HG03159 (cell line): ENCODE measurements at regions not wholly inside any gene's neighbourhood (a gene's known extent, or its start where the extent isn't known, plus 50 kb on each side); places are given as distances from the start of the nearest gene placed in this dataset.
"Not testable (repeated sequence)": the region's sequence is repeated elsewhere in the genome, so short reads cannot be mapped to it uniquely, and the experiment has no call there.

Source experiments
- ATAC-seq: cut with Tn5 transposase; IDR thresholded peaks from one replicate; pipeline ENCODE4 v1.9.1; 2021; ENCODE audit warnings: mild to moderate bottlenecking, moderate library complexity; ENCODE audit not compliant: unreplicated experiment

DNA sequence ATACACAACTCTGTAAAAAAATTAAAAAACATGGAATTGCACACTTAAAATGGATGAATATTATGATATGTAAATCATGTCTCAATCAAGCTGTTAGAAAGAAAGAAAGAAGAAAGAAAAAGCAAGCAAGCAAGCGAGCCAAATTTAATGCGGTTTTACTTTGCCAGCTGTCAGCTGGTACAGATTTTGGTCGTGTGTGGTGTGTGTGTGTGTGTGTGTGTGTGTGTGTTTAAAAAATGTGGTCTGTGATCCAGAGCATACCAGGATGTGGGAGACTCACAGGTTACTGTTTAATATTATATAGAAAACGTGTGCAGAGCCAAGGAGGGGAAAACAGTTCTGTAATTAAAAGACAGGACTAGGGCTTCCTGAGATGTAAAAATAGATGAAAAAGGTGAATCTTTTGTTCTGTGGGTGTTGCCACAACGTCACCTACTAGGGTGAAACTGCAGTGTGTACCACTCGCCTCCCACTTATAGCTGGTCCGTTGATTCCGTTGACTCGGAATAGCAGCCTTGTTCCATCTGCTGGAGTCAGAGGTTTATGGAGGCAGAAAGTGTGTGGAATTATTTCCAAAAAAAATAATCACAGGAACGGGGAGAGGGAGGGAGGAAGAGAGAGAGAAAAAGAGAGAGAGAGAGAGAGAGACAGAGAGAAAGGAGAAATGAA lies 197.7 kb downstream of the BCAS1 start:
- no peak for ATAC-seq

DNA sequence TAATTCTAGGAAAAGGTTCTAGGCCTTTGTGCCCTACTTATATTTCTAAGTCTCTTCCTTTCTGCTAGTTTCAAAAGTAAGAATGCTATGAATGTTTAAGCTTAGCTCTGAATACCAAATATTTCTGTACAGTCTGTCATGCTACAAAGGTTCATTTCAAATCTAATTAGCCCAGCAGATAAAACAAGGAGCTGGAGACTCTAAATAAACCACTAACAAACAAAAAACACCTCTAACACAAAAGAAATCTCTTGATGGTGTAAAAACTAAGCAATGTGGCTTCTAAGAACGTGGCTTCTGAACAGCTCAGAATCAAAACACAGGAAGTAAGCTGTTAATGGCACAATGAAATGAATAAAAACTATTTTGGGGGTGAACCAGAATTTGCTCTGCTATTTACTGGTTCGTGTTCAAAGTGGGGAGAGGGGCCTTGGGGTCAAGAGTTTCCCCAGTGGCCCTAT lies 198.3 kb downstream of the BCAS1 start:
- ATAC-seq, result no peak

DNA sequence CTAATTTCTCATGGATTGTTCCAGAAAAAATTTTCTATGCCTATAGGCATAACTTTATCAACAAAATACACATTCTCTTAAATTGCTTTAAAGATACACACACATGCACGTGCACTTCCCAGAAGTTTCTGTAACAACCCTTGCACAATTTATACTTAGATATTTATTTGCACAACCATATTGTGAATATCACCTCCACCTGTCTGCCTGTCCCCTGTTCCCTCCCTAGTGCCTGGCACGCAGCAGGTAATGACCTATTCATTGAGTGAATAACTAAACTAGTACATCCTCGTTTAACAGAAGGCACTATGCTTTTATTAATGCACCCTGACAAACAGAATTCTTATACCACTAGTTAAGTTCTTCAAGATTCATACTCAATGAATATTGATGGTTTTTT lies 198.9 kb downstream of the BCAS1 start:
- ATAC-seq, result no peak

DNA sequence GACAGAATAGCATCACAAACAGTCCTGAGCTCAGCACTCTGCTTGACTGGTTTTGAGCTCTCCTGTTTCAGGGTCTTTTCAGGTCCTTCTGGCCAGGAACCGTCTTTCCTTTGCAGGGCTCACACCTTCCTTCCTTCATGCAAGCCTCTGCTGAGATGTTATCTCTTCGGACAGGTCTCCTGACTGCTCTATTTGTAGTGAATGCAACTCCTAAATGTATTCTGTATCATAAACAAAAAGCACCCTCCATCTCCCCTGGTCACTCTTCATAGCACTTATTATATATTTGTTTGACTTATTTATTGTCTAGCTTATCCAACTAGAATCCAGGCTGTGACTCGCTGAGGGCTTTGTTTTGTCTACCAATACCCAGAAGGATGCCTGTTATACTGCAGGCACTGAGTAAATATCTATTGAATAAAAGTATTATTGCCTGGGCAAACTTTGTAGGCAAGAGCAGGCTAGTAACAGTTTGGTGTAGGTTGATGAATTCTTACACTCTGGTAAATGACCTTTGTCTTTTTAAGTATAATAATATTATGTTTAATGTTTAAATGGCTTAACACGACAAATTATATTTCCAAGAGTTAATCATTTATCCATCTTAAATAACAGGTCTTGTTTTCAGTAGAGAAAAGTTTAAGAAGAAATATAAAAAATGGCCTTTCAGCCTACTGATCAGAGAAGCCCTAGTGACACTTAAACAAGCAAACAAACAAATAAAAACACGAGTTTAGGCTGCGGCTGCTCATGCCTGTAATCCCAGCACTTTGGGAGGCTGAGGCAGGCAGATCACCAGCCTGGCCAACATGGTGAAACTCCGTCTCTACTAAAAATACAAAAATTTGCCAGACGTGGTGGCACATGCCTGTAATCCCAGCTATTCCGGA lies 199.7 kb downstream of the BCAS1 start:
- ATAC-seq, result no peak

DNA sequence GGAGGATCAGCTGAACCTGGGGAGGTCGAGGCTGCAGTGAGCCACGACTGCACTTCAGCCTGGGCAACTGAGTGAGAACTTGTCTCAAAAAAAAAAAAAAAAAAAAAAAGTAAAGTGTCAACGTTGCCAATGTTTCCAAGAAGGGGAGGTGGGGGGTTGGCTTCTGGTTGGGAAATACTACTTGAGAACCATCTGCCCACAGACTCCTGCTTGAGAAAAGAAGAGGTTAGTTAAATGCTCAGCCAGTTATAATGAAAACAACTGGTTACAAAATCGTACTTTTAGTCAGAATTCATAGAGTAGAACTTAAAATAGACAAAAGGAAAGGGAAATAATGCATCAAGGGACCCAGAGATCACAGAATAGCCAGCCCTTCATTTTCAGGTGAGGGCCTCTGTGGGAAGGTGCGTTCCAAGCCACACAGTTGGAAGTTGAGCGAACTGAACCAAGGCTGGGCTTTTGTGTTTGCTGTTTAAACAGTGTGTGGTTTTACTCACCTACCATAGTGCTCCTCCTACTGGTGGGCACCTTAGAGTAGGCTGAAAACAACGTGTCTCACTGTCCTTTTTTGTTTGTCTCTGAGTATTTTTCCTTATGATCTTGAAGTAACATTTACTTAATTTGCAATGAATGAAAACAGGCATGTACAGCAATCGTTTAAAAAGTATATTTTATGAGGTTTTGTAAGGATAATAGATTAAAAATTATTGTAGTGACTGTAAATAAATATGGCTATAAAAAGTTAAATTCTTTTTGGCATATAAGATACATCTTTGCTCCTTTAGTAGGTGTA lies 200.7 kb downstream of the BCAS1 start:
- ATAC-seq, result peak; percentile 54

DNA sequence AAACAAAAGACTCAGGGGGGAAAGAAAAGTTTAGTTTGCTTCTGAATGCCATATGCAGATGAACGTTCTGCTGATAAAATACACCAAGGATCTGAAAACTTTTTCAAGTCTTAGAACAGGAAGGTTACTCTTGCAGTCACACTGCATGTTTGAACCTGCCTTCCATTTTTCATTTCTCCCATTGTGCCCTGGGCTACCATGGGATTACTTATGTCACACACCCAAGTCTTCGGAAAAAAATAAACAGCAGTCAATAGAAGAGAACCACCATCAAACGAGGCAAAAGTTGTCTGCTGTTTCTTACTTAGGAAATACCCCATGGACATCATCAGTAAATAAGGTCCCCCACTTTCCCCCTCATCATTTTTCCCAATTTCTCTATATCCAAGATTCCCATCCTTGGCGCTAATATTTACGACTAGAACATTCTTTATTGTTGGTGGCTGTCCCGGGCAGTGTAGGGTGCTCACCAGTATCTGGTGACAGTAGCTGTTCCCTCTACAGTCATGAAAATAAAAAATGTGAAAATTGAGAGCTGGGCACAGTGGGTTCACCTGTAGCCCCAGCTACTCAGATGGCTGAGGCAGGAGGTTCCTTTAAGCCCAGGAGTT lies 202.5 kb downstream of the BCAS1 start:
- ATAC-seq, result no peak

DNA sequence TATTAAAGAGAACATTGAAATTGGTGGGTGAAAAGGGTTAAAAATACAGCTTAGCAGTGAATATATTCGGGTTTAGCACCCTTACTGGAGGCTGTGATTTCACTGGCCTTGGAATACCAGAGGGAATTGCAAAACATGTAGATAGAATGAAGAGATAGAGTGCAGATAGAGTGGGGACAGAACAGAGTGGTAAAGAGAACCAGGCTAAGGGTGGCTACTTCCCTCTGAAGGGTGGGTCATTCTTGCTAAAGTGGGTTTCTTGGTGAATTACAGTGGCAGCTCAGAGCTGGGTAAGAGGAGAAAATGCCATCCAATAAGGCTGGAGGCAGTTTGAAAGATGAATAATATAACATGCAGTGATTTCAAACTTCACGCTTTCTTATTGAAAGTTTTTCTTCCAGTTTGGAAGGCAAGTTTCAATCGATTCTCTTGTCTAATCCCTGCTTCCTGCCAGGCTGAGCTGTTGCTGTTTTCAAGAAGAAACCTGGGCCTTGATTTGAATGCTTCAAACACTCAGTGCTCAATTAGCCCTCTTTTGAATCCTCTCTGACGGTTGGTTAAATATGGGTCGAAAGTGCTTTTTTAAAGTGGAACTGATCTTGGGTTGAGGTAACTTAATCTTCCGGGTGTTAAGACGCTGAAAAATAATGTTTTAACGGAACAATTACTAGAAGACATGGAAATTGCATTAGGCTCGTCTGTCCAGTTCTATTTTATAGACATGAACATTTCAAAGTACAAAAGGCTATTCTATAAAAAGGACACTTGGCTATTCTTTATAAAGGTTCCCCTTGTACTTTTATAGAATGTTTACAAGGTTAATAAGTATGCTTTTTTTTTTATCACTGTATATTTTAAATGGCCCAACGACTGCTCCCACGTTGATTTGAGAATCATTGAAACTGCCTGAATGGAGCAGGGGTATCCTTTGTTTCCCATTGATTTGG lies 203.3 kb downstream of the BCAS1 start:
- ATAC-seq, result peak; percentile 49

DNA sequence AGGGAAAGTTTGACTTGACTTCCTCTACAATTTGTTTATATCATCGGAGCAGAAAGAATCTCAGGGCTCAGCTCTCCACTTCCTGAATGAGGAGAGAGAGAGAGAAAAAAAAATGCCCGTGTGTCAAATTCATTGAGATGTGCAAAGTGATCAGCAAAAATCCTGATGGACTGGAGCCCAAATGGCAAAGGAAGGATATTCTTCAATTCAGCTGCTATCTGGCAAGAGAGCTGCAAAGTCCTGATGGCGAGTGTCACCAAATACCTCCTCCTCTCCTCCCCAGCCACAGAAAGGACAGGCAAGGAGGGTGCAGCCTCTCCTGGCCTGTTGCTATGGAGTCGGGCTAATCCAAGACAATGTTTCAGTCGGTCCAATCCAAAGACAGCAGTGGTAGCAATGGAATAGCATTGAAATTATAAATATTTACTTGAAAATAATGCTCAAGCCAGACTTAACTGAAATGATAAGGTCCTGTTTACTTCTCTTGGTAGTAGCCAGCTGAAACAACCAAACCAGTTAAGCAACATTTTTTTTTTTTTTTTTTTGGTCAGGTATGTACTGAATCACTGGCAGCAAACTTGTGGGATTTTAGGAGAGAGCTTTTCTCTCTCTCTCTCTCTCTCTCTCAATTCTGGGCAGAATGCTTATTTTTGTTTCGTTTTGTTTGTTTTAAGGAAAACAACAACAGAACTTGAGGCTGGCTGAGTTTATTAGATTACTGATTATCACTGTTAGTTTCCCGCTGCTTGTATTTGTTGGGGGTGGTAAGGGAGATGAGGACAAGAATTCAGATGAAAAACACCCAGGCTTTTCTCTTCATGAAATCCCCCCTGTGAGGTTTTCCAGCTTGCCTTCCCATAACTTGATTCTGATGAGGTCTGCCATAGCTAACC lies 204.2 kb downstream of the BCAS1 start:
- no peak for ATAC-seq

DNA sequence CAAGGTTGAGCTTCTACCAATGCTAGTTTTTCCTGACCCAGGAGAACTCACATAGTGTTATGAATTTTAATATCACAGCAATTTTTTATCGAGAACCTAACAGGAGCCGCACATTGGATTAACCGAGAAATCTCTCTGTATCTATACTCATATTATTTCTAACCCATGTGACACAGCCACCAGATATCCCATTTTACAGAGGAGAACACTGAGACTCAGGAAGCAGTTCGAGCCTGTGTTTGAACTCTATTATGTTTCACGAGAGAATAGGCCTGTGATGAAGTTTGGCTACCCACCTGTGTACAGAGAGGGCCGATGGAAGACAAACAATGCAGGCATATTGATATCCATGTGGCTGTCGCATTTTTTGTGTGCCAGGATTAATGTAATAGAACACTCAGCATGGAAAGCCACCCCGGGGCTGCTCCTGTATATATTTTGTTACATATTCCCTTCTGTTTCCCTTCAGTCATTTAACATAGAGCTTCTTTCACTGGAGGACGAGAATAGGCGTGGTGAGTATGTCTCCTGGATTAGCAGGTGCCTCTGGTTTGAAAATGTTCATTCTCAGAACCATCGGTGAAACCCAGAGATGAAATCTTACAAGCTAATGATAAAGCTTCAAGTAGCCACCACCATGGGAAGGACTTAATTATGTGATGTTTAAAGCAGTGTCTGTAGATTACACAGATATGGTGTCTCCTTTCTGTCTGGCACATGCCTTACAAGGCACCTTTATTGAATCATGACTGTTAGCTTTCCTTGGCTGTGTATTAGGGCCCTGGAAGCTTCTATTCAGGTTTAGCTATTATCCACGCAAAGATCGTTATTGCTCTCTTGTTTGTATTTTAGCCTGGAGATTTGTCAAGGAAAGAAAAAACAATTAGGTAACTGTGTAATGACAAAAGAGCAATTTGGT lies 205.4 kb downstream of the BCAS1 start:
- not testable (repeated sequence) for ATAC-seq

DNA sequence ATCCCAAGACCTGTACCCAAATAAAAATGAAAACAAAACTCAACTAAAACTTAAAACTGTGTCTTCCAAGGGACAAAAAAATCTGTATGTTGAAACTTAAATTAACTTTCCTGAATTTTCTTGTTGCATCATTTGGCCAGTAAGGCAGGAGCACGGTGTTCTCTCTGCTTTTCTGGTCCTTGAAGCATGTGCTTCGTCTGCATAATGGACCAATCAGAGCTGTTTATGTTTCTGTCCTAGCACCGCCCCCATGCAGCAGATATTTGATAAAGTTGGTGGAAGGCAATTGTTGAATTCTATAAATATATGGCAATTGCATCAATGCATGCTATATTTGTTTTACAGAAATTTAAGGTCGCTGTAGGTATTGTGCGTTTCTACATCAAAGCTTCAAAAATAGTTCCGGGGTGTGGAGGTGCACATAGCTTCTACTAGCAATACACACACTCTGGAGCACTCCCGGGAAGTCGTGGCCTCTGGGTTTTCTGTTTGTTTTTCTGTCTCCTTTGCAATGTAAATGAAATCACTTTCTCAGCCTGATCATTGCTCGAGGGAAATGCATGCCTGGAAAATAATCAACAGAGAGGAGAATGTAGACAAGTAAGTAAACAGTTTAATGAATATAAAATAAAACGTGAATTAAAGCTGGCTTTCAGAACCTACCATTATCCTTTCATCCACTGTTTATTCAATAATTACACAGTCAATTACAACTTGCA lies 206.3 kb downstream of the BCAS1 start:
- ATAC-seq, result not testable (repeated sequence)

DNA sequence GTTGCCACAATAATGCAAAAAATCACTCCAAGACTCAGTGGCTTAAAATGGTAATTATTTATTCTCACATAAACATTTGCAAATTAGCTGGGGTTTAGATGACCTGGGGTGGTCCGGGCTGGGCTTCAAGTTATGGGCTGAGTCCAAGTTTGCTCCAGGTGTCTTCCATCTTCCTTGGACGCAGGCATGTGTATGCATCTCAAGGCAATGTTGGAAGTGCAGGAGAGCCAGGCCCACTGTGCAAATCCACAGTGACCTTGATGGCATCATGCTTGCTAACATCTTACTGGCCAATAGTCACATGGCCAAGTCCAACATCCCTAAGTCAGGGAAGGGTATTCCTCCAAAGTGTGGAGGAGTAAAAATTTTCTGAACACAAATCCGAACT lies 206.9 kb downstream of the BCAS1 start:
- ATAC-seq, result not testable (repeated sequence)

DNA sequence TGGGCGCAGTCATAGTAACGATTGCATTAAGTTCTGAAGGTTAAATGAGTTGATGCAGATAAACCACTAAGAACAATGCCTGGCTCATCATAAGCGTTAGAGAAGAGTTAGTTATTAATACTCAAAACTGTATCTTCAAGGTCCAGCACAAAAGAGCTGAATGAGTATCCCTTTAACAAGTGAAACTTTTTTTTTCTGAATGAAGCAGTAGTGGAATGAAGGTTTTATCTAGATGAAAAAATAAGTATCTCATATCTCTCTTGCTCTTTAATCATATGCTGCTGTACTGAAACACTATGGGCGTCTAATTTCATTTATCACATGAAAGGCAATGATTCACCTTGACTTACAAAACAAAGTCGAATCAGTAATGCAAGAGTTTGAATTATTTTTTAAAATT lies 207.4 kb downstream of the BCAS1 start:
- not testable (repeated sequence) for ATAC-seq

DNA sequence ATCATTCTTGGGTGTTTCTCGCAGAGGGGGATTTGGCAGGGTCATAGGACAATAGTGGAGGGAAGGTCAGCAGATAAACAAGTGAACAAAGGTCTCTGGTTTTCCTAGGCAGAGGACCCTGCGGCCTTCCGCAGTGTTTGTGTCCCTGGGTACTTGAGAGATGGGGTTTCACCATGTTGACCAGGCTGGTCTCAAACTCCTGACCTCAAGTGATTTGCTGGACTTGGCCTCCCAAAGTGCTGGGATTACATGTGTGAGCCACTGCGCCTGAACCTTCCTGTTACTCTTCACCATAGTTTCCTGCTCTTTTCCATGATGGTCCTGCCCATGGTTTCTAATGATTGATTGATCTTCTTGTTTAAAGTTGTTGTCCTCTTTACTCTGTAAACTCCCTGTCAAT lies 207.9 kb downstream of the BCAS1 start:
- ATAC-seq, result not testable (repeated sequence)

DNA sequence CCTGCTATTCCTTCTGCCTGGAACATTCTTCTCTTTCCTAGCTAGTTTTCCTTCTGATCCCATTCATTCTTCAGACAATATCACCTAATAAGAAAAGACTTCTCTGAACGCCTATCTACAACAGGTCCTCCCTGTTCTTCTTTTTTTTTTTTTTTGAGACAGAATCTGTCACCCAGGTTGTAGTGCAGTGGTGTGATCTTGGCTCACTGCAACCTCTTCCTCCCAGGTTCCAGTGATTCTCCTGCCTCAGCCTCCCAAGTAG lies 208.3 kb downstream of the BCAS1 start:
- not testable (repeated sequence) for ATAC-seq

DNA sequence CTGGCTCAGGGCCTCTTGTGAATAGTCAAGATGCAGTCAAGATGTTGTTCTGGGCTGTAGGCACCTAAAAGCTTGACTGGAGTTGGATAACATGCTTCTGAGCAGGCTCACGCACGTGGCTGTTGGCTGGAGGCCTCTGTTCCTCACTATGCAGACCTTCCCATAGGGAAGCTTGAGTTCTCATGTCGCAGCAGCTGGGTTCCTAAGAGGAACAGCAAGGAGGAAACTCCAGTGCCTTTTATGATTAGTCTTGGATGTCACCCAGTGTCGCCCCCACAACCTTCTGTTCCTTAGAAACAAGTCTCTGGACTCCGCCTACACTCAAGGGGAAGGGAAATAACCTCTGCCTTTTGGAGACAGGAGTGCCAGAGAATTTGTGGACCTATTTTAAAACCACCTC lies 210.7 kb downstream of the BCAS1 start:
- no peak for ATAC-seq

DNA sequence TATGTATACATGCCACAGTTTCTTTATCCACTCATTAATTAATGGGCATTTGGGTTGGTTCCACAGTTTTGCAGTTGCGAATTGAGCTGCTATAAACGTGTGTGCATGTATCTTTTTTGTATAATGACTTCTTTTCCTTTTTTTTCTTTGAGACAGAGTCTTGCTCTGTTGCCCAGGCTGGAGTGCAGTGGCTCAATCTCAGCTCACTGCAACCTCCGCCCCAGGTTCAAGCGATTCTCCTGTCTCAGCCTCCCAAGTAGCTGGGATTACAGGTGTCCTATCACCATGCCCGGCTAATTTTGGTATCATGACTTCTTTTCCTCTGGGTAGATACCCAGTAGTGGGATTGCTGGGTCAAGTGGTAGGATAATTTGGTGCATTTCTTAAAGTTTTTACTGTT lies 211.4 kb downstream of the BCAS1 start:
- not testable (repeated sequence) for ATAC-seq

DNA sequence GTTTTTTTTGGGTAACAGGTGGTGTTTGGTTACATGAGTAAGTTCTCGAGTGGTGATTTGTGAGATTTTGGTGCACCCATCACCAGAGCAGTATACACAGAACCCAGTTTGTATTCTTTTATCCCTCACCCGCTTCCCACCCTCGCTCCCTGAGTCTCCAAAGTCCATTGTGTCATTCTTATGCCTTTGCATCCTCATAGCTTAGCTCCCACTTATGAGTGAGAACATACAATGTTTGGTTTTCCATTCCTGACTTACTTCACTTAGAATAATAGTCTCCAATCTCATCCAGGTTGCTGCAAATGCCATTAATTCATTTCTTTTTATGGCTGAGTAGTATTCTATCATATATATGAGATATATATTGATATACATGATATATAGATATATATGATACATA lies 211.9 kb downstream of the BCAS1 start:
- ATAC-seq, result not testable (repeated sequence)
